ENCODE measurements at regions not wholly inside any gene's neighbourhood (a gene's known extent, or its start where the extent isn't known, plus 50 kb on each side); places are given as distances from the start of the nearest gene placed in this dataset.
"Not testable (repeated sequence)": the region's sequence is repeated elsewhere in the genome, so short reads cannot be mapped to it uniquely, and the experiment has no call there.

DNA sequence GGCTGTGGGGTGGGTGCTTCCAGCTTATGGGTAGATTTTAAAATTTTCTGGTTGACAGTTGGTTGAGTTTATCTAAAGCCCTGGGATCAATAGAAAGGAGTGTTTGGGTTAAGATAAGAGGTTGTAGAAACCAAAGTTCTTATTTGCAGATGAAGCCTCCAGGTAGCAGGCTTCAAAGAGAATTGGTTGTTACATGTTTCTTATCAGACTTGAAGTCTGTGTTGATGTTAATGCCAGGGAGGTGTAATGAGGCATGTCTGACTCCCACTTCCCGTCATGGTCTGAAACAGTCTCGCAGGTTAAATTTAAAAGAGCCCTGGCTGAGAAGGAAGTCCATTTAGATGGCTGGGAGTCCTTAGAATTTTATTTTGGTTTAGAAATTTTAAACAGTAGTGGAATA lies 165.2 kb upstream of the TMEM72 start:
- DNase-seq (ENCODE audit: low spot score), result no peak

- no peak for DNase-seq (ENCODE audit: low spot score)
These were observed 163.5 kb upstream of the TMEM72 start for GRCh38 chr10:44747593-44748172.

- DNase-seq (ENCODE audit: low spot score), result no peak
These were observed 162.0 kb upstream of the TMEM72 start for GRCh38 chr10:44749151-44749550.

DNA sequence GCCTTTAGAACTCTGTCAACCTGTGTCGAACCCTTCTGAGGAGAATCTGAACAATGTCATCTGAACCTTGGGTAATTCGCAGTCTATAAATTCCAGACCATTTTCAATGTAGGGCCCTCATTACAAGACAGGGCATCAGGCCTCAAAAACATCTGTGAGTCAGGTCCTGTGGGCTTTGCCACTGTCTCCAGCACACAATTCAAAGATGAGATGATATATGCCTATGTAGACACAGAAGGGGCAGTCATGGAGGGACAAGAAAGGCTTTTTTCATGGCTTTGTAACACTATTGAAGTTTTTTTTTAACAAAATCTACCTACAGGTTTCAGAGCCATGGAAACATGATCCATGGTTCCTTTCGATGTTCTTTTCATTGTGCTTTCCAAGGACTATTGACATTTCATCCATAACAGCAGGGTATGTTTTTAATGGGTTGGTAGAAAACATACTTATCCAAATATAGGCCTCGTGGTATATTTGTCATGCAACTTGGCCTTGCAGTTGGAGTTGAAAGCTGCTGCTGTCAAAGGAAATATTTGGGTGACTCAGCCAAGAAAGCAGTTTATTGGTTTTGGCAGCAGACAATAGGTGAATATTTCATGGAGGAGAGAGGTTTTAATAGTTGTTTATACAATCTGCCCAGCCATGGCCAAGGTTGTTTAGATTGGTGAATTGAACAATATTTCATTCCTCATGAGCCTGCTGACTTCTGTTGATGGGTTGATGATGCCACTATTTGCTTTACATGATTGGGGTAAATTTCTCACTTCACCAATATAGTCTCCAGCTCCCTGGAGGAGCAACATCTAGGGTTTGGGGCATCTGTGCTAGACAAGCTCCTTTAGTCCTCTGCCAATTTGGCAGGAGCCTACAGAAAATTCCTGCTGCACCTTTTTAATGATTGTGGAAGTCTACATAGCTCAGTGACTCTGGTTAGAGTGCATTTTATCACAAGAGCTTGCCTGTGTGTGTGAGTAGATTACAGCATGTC lies 158.4 kb upstream of the TMEM72 start:
- DNase-seq (ENCODE audit: low spot score), result no peak

GRCh38 chr10:44754355-44754754 lies 156.8 kb upstream of the TMEM72 start:
- not testable (repeated sequence) for DNase-seq (ENCODE audit: low spot score)

- no peak for DNase-seq (ENCODE audit: low spot score)
These were observed 155.7 kb upstream of the TMEM72 start for GRCh38 chr10:44755481-44755880.

DNA sequence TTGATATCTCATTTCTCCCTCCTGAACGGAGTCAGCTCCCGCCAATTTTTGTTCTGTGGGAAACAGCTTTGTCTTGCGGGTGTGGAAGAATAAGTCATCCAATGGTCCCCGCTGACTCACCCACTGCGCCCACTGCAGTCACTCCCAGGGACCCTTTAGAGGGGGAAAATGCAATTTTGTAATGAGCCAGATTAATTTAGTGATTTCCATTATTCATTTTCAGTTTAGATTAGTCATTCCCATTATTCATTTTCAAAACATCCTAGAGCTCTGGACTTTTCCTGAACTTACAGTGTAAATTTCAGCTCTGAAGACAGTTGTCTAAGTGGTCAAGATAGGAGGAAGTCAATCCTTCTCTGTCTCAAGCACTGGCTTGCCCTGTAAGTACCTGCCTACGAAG lies 154.9 kb upstream of the TMEM72 start:
- DNase-seq (ENCODE audit: low spot score), result no peak

DNA sequence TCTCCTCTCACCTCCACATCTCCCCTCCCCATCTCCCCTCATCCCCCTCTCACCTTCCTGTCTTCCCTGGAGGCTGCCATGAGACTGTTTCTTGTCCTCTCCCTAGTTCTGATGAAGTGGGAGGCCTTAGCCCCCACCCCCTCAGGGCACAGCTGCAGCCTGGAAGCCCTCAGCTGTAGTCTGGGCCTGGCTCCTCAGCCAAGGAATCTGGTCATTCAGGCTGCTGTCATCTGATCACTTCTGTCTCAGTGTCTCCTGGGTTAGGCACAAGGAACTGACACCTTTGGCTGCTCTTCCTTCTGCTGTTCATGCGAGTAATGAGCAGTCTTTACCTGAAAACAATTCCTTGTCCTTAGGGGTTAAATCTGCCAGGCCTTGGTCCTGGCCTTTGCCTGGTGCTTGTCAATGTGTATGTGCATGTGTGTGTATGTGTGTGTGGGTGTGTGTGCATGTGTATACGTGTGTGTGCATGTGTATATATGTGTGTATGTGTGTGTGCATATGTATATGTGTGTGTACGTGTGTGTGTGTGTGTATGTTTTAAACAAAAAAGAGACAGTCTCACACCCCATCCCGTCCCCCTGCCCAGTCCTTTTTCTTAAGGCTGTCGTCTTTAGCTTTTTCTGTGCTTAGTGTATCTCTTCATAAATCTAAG lies 153.5 kb upstream of the TMEM72 start:
- no peak for DNase-seq (ENCODE audit: low spot score)

DNA sequence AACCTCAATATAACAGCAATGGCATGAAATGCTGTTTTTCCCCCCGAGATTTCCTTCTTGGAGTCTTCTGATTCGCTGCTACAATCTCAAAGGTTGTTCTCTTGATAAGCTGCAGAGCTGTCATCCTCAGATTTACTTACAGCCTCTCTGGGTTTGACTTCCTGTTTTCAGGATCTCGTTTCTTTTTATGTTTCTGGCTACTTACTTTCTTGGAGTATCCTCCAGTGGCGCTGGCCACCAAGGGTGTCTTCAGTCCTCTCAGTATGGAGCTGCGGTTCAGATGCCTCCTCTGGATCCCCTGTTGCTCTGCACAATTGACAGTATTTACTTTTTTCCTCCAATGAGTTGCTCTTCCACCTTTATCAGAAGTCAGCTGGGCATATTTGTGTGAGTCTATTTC lies 152.0 kb upstream of the TMEM72 start:
- no peak for DNase-seq (ENCODE audit: low spot score)

DNA sequence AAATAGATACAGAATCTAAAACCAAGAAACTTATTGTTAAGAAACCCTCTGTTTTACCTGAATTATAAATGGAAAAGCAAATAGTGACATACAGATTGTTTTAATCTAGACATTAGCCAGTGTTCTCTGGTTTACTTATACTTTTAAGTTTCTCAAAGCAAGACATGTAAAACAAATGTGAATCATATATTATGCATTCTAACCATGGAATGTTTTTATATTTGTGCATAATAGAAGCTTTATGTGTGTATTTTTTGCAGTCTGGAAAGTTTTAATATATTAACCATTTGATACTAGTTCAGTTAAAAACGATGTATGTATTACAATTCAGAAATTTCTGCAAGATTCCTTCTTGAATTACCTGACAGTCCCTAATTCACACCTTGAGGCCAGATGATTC lies 150.6 kb upstream of the TMEM72 start:
- DNase-seq (ENCODE audit: low spot score), result no peak

DNA sequence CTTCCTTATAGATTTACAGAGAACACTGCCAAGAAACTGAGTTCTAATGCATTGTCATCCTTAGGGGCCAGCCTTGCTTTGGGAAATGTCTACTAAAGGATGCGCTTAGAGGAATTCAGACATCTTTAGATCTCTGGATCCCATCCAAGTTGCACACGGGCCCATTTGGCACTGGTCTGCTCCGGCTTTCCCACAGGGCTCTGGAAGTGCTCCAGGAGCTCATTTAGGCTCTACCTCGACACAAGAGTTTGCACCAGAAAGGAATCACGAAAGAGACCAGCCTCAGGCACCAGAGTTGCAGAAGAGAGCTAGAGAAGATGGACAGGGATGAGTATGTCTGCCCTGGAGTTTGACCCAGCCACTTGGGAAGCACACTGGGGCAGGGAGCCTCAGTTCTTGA lies 150.1 kb upstream of the TMEM72 start:
- no peak for DNase-seq (ENCODE audit: low spot score)

GRCh38 chr10:44763331-44763730 lies 147.8 kb upstream of the TMEM72 start:
- no peak for DNase-seq (ENCODE audit: low spot score)

GRCh38 chr10:44765299-44765698 lies 145.8 kb upstream of the TMEM72 start:
- no peak for DNase-seq (ENCODE audit: low spot score)

DNA sequence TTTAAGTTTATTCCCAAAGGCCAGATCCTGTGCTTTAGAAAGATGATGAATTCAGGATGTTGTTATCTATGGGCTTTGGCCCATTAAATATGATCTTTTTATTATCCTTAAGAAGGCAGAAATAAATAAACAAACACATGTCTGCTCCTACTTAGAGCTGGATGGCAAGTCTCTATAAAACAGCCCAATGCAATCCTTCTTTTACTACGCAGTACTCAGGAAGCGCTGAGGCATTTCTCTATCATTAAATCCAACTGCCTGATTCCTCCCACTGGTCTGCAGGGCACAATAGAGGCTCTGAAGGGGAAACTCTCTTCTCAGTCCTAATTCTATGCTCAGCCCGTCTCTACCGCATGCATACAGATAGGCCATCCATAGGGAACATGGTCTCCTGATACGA lies 144.5 kb upstream of the TMEM72 start:
- DNase-seq (ENCODE audit: low spot score), result no peak

GRCh38 chr10:44769450-44769849 lies 141.7 kb upstream of the TMEM72 start:
- no peak for DNase-seq (ENCODE audit: low spot score)

DNA sequence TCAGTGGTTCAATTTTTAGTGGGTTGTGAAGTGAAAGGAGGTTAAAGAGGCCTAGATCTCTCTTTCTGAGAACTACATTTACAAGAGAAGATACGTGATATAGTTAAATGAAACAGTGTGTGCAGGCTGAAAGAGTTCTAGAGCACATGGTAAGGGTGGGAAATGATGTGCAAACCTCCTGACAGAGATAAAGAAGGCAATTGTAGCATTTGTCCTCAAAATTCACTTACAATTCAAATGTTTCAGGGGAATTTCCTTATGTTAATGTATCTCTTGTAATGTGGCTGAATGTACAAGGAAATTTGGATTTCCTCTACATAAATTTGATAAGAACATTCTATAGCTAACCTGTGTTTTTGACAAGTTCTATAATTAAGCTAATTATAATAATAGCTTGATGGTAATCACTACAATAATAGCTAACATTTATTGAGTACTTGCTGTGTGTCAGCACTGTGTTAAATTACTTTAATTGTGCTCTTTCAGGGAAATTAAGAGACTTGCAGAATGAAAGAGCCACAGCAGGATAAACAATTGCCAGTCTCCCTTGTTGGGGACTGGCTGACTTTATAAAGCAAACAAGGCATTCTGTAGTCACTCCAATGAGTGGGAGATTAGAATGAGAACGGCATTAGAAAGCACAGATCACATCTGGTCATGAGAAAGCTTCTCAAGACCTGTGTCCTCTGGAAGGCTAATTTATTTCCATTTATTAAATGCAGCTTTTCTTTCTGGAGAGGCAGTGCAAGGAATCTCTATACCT lies 139.7 kb upstream of the TMEM72 start:
- DNase-seq (ENCODE audit: low spot score), result no peak

- DNase-seq (ENCODE audit: low spot score), result no peak
These were observed 137.6 kb upstream of the TMEM72 start for GRCh38 chr10:44773565-44773964.

DNA sequence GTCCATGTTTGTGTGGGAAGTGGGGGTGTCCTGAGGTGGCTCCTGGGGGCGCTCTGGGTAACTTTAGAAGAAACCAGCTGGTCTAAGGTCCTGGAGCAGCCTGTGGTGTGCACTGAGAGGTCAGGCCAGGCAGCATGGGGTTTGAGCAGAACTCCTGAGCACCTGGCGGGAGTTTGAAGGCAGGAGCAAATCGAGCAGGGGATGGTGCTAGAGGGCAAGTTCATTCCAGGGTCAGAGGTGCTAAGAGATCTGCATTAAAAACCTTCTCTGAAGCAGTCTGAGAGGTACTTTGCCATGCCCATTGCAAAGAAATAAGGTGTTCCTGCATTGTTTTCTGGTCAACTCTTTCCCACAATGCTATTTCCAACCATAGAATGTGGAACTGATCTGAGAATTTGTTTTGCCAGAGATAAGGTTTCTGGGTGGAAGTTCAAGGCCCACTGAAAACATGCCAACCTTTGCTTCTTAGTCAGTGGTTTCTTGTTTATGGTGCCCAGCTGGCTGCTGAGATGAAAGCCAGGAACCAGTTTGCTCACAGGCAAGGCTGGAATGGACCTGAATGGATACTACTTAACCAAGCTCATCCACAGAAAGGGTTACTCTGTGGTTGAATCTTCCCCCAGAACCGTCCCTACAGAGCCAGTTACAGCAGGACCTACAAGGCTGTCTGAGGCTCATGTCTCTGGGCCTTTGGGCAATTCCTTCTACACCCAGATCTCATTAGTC lies 136.3 kb upstream of the TMEM72 start:
- no peak for DNase-seq (ENCODE audit: low spot score)

DNA sequence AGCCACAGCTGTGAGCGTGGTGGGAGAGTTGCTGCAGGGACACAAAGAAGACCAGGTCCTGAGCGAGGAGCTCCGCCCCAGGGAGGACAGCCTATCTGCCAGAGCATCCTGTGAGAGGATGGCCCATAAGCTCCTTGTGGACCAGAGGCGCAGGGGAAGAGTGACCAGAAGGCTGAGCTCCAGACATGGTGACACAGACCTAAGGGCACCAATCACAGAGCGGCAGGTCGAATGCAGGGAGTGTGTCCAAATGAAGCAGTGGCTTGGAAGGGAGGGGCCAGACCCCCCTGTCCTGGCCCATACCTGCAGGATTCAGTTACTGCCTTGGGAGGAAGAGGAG lies 135.8 kb upstream of the TMEM72 start:
- DNase-seq (ENCODE audit: low spot score), result no peak

DNA sequence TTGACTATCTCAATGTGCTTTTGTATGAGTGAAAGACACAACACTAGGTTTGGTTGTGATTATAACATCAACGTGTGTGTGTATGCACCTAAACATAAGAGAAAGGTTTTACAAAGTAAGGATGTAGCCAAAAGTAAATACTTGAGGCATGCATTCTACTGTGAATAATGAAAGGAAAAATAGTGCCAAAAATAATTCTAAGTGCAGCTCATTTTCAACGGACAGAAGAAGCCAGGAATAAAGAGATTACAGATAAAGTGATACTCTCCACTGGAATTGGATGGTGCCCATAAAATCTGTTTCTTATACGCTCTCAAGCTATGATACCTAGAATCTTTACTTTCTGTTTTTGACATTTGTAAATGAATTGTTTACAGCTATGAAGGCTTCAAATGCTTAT lies 135.0 kb upstream of the TMEM72 start:
- DNase-seq (ENCODE audit: low spot score), result no peak

- no peak for DNase-seq (ENCODE audit: low spot score)
These were observed 131.6 kb upstream of the TMEM72 start for GRCh38 chr10:44779511-44779910.

DNA sequence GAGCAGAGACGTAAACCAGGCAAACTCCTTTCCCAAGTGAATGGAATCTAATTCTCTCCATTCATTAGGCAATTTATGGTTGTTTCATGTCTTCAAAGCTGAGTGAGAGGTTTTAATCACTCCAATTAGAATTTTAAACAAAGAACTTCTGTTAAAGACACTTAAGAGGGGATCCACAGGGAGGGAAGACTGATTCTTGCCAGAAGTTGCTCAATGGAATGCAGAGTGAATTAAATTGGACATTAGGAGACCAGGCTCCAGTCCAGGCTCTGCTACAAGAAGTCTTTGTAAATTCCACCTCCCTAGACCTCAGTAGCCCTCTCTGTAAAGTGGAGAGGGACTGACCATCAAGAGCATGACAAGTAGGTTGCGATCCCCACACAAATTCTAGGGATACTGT lies 130.7 kb upstream of the TMEM72 start:
- no peak for DNase-seq (ENCODE audit: low spot score)
